GM12801 (cell line): ENCODE measurements at regions not wholly inside any gene's neighbourhood (a gene's known extent, or its start where the extent isn't known, plus 50 kb on each side); places are given as distances from the start of the nearest gene placed in this dataset.

Experiments used
- CTCF ChIP-seq: IDR thresholded peaks from one replicate; pipeline ENCODE4 v1.5.1; 2011; ENCODE audit warnings: control low read depth; ENCODE audit not compliant: insufficient read length; ENCODE audit errors: extremely low read depth

- no peak for TF ChIP-seq CTCF
These were observed 148.2 kb downstream of the GLI2 start for GRCh38 chr2:120883607-120884440.

- no peak for TF ChIP-seq CTCF
These were observed 149.0 kb downstream of the GLI2 start for GRCh38 chr2:120884472-120885290.

- TF ChIP-seq CTCF = no peak
These were observed 149.7 kb downstream of the GLI2 start for GRCh38 chr2:120885321-120885720.

- no peak for TF ChIP-seq CTCF
These were observed 150.1 kb downstream of the GLI2 start for GRCh38 chr2:120885749-120886148.

- TF ChIP-seq CTCF = no peak
These were observed 151.1 kb downstream of the GLI2 start for GRCh38 chr2:120886534-120887319.

- TF ChIP-seq CTCF = no peak
These were observed 151.6 kb downstream of the GLI2 start for GRCh38 chr2:120887320-120887697.

- TF ChIP-seq CTCF = no peak
These were observed 152.1 kb downstream of the GLI2 start for GRCh38 chr2:120887741-120888231.
